NCI-H146 (cell line): ENCODE measurements at regions not wholly inside any gene's neighbourhood (a gene's known extent, or its start where the extent isn't known, plus 50 kb on each side); places are given as distances from the start of the nearest gene placed in this dataset.
A peak's percentile ranks its signal among the peaks of the same experiment; 100 is the strongest.
"Not testable (repeated sequence)": the region's sequence is repeated elsewhere in the genome, so short reads cannot be mapped to it uniquely, and the experiment has no call there.

Source experiments
- DNase-seq: peaks from one replicate; lab custom pipeline; 2025; lab: John Stamatoyannopoulos, UW

- DNase-seq, result not testable (repeated sequence)
Observed at GRCh38 chr4:106524772-106525171, 156.2 kb upstream of the GIMD1 start.

- no peak for DNase-seq
Observed at GRCh38 chr4:106522839-106523238, 154.3 kb upstream of the GIMD1 start.

- DNase-seq, result no peak
Observed at GRCh38 chr4:106512706-106513105, 144.1 kb upstream of the GIMD1 start.

DNA sequence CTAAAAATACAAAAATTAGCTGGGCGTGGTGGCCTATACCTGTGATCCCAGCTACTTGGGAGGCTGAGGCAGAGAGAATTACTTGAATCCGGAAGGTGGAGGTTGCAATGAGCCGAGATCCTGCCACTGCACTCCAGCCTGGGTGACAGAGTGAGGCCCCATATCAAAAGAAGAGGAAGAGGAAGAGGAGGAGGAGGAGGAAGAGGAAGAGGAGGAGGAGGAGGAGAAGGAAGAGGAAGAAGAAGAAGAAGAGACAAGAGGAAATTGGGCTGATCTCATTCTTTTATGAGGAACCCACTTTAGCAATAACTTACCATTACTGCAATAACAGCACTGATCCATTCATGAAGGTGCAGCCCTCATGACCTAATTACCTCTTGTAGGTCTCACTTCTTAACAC, 138.9 kb upstream of the GIMD1 start:
- DNase-seq, result no peak

- DNase-seq, result no peak
Observed at GRCh38 chr4:106503116-106504050, 134.8 kb upstream of the GIMD1 start.

DNA sequence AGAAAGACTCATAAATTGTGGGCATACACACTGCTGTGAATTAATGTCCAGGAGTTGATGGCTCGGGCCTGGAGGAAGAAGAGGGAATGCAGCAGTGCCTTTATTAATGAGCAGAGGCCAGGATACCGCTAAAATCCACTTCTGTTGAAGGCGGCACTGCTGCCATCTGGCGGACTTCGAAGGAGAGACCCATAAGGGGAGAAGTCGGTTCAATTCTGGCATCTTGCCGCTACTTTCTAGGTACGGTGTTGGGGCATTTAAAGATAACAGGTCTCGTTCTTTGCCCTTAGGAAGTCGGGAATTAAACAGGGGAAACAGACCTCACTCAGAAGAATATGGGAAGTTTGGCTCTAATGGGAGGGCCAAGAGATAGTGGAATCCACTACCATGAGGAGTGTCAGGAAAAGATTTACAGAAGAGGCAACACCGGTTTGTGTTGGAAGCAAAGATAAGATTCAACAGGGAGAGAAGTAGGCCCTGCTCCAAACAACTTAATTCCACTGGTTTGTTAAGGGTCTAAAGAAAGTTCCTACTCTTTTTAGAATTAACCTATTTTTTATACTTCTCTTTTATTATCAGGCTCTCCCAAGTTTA, 133.6 kb upstream of the GIMD1 start:
- peak; percentile 24 for DNase-seq

DNA sequence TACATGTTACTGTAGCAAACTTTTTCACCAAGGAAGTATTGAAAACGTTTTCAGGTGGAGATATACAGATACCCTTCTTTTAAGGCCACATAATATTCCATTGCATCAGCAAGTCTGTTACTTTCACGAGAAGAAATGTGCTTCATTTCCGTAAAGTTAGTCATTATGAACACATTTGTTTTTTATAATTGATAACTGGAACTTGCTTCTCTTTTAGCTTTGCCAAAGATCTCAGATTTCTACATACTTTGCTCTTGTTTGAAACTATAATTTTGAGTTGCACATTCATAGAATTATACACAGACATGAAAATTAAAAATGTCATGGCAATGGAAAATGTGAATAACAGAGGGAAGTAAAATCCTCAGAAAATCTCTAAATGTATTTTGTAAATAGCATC, 128.7 kb upstream of the GIMD1 start:
- DNase-seq, result no peak

- no peak for DNase-seq
Observed at GRCh38 chr4:106496061-106496460, 127.5 kb upstream of the GIMD1 start.

DNA sequence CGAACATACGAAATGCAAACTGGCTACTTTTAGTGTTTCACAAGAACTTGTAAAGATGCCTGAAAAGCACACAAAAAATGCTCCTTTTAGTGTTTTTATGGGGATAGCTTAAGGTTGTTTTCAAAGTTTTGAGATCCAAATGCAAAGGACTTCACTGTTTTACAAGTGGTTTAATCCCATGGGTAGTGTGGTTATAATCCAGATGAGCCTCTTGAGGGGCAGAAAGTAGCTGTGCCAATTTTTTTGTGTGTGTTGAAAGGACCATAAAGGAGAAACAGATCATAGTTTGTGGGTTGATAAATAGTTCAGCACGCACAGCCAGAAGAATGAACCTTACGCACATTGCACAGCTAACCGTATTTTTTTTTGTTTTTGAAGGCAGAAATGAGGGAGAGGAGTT, 126.9 kb upstream of the GIMD1 start:
- DNase-seq, result no peak

DNA sequence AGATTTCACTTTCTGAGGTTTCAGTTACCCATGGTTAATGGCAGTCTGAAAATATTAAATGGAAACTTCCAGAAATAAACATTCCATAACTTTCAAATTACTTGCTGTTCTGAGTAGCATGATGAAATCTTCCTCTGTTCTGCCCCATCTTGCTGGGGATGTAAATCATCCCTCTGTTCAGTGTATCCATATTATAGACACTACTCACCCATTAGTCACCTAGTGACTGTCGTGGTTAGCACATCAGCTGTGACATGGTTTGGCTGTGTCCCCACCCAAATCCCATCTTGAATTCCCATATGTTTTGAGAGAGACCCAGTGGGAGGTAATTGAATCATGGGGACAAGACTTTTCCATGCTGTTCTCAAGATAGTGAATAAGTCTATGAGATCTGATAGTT, 125.5 kb upstream of the GIMD1 start:
- no peak for DNase-seq

DNA sequence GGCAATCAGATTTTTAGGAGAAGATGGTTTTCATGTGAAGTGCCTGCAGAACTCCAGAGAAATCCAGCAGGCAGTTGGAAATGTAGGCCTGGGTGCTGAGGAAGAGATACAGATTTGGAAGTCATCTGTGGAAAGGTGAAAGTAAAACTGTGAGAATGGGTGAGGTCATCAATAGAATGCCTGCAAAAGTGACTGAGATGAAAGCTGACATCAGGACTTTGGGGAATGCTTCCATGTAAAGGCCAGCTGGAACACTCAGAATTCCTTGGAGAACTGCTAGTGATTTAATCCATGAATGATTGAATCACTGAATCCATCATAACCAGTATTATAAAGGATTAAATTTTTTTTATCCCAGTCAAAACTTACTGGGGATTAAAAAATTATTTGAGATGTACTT, 124.5 kb upstream of the GIMD1 start:
- DNase-seq, result no peak

- DNase-seq, result no peak
Observed at GRCh38 chr4:106486533-106486932, 118.0 kb upstream of the GIMD1 start.

DNA sequence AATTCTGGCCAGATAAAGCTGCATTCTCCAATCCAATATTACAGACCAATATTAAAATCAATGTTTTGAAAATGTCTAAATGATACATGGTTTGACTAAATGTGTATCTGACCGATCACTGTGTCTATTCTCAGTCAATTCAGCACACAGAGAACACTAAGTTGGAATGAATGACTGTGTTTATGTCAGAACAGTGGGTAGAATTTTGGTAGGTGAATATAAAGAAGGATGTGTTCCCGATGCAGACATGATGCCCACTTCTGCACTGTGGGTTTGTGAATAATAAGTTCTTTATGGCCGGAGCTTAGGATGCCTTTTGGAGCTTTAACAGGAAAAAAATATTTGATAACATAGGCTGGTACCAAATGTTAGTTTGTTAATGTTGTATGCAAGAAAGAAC, 113.2 kb upstream of the GIMD1 start:
- no peak for DNase-seq

DNA sequence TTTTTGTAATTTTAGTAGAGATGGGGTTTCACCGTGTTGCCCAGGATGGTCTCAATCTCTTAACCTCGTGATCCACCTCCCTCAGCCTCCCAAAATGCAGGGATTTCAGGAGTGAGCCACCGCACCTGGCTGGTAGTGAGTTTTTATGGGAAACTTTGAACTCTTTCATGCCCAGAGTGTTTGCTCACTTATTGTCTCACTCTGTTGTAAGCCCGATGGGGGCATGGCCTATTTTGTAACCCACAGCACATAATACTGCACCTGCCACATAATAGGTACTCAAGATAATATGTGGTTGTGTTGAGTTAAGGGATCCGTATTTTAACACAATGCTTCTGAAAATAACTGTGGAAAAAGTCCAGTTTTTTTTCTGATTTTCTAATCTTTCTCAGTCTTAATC, 109.6 kb upstream of the GIMD1 start:
- DNase-seq, result peak; percentile 34

GRCh38 chr4:106476741-106477140, 108.2 kb upstream of the GIMD1 start:
- no peak for DNase-seq

- no peak for DNase-seq
Observed at GRCh38 chr4:106473515-106473914, 104.9 kb upstream of the GIMD1 start.

- no peak for DNase-seq
Observed at GRCh38 chr4:106471151-106471550, 102.6 kb upstream of the GIMD1 start.

- DNase-seq, result no peak
Observed at GRCh38 chr4:106463622-106464021, 95.0 kb upstream of the GIMD1 start.

DNA sequence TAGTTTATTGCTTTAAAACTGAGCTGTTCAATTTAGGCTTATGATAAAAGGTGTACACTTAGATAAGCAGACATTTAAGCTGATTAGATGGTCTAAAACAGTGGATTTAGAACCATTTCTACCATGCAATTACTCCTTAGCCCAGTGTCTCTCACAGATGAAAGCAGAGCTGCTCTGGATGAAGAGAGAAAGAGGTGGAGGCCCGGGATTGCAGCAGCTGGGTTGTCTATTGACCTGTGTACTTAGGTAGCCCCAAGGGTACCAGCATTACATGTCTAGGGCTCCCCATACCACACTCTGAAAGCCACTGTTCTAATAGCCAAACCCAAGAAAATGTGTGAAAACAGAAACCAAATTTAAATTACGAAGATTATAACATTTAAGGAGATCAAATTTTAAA, 86.0 kb upstream of the GIMD1 start:
- DNase-seq, result no peak

DNA sequence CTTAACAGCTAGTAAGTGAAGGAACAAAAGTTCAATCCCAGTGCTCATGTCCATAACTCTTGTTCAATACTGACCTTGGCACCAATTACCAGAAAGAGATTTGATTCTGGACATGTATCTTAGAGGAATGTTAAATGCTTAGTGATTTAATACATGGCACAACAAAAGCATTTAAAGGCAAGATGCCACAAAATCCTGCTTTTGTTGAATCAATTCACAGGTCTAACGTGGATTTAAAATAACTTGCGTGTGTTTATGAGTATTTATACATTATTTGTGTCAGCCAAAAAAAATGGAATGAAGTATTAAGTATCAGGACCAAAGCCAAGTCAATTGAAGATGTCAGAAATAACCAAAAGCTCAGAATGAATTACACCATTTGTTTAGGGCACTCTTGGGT, 85.4 kb upstream of the GIMD1 start:
- DNase-seq, result no peak

DNA sequence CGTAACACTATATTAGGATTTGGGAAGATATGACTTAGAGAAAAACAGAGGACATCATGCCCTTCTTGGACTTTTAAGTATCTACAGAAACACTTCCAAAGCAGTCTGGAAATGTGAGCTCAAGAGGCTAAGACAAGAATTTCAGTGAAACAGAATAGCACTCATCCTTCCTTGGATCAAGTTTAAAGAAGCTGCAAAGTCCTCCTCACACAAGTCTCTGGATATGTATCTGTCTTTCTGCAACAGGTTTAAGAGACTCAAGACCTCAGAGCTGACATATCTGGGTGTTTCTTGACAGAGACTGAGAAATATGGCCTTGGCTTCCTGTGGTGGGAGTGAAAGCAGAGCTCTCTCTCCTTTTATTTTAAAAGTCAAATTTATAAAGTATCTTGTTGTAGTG, 82.5 kb upstream of the GIMD1 start:
- no peak for DNase-seq

- DNase-seq, result no peak
Observed at GRCh38 chr4:106450249-106450648, 81.7 kb upstream of the GIMD1 start.

DNA sequence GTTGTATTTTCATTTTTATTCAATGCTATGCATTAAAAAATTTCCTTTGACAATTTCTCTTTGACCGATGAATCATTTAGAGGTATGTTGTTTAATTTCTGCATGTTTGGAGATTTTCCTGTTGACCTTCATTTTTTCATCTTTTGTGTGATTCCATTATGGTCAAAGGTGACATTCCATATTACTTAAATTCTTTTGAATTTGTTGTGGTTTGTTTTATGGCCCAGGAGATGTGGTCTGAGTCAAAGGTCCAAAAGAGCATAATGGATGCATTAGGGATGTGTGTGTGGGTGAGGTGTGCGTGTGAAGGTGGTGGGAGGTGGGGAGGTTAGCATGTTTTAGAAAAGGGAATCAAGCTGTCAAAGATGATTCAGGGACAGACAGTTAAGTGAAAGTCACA, 76.0 kb upstream of the GIMD1 start:
- no peak for DNase-seq

- no peak for DNase-seq
Observed at GRCh38 chr4:106430797-106431196, 62.2 kb upstream of the GIMD1 start.
